ENCODE measurements at regions not wholly inside any gene's neighbourhood (a gene's known extent, or its start where the extent isn't known, plus 50 kb on each side); places are given as distances from the start of the nearest gene placed in this dataset.

DNA sequence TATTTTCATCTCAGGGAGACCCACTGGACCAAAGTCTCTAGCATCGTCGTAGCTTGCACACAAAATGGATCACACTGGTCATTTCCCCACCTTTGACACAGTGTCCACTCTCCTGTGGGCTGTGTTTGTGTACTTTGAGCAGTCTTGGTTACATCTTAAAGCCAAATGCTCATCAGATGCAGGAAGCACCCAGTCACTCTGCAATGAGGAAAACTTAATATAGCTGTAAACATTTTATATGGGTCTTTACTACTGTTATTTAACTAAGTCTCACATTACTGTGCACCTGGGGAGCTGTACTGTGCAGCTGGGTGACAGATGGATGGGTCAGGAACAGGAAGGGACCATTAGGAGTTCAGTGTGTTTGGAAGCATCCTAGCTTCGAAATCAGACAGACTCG is 109.0 kb upstream of the CXCR4 start (continued):
- TF ChIP-seq, protein P1, sequence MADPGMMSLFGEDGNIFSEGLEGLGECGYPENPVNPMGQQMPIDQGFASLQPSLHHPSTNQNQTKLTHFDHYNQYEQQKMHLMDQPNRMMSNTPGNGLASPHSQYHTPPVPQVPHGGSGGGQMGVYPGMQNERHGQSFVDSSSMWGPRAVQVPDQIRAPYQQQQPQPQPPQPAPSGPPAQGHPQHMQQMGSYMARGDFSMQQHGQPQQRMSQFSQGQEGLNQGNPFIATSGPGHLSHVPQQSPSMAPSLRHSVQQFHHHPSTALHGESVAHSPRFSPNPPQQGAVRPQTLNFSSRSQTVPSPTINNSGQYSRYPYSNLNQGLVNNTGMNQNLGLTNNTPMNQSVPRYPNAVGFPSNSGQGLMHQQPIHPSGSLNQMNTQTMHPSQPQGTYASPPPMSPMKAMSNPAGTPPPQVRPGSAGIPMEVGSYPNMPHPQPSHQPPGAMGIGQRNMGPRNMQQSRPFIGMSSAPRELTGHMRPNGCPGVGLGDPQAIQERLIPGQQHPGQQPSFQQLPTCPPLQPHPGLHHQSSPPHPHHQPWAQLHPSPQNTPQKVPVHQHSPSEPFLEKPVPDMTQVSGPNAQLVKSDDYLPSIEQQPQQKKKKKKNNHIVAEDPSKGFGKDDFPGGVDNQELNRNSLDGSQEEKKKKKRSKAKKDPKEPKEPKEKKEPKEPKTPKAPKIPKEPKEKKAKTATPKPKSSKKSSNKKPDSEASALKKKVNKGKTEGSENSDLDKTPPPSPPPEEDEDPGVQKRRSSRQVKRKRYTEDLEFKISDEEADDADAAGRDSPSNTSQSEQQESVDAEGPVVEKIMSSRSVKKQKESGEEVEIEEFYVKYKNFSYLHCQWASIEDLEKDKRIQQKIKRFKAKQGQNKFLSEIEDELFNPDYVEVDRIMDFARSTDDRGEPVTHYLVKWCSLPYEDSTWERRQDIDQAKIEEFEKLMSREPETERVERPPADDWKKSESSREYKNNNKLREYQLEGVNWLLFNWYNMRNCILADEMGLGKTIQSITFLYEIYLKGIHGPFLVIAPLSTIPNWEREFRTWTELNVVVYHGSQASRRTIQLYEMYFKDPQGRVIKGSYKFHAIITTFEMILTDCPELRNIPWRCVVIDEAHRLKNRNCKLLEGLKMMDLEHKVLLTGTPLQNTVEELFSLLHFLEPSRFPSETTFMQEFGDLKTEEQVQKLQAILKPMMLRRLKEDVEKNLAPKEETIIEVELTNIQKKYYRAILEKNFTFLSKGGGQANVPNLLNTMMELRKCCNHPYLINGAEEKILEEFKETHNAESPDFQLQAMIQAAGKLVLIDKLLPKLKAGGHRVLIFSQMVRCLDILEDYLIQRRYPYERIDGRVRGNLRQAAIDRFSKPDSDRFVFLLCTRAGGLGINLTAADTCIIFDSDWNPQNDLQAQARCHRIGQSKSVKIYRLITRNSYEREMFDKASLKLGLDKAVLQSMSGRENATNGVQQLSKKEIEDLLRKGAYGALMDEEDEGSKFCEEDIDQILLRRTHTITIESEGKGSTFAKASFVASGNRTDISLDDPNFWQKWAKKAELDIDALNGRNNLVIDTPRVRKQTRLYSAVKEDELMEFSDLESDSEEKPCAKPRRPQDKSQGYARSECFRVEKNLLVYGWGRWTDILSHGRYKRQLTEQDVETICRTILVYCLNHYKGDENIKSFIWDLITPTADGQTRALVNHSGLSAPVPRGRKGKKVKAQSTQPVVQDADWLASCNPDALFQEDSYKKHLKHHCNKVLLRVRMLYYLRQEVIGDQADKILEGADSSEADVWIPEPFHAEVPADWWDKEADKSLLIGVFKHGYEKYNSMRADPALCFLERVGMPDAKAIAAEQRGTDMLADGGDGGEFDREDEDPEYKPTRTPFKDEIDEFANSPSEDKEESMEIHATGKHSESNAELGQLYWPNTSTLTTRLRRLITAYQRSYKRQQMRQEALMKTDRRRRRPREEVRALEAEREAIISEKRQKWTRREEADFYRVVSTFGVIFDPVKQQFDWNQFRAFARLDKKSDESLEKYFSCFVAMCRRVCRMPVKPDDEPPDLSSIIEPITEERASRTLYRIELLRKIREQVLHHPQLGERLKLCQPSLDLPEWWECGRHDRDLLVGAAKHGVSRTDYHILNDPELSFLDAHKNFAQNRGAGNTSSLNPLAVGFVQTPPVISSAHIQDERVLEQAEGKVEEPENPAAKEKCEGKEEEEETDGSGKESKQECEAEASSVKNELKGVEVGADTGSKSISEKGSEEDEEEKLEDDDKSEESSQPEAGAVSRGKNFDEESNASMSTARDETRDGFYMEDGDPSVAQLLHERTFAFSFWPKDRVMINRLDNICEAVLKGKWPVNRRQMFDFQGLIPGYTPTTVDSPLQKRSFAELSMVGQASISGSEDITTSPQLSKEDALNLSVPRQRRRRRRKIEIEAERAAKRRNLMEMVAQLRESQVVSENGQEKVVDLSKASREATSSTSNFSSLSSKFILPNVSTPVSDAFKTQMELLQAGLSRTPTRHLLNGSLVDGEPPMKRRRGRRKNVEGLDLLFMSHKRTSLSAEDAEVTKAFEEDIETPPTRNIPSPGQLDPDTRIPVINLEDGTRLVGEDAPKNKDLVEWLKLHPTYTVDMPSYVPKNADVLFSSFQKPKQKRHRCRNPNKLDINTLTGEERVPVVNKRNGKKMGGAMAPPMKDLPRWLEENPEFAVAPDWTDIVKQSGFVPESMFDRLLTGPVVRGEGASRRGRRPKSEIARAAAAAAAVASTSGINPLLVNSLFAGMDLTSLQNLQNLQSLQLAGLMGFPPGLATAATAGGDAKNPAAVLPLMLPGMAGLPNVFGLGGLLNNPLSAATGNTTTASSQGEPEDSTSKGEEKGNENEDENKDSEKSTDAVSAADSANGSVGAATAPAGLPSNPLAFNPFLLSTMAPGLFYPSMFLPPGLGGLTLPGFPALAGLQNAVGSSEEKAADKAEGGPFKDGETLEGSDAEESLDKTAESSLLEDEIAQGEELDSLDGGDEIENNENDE (IDR thresholded peaks at IDR 0.05; ENCODE audit: low read depth, low read length) = no peak
- no peak for TF ChIP-seq SMAD1 (IDR thresholded peaks at IDR 0.05; ENCODE audit: low read depth, low read length, partially characterized antibody)
